Mammary epithelial cell (primary cell): ENCODE measurements at regions not wholly inside any gene's neighbourhood (a gene's known extent, or its start where the extent isn't known, plus 50 kb on each side); places are given as distances from the start of the nearest gene placed in this dataset.

ENCODE experiments used
- EZH2 ChIP-seq: IDR thresholded peaks from 2 replicates; pipeline ENCODE4 v1.6.1; 2012; ENCODE audit warnings: low read length, inconsistent platforms, borderline replicate concordance
- TF ChIP-seq, protein P1 (sequence below), 2 donors: IDR thresholded peaks in 1 of 2; conservative IDR thresholded peaks in 1 of 2; 2 replicates each; pipeline ENCODE4 v1.5.1; 2011 to 2012; ENCODE audit warnings: inconsistent platforms in 2 of 2, low read length in 2 of 2, mild to moderate bottlenecking in 2 of 2, control low read depth in 1 of 2, low read depth in 1 of 2; ENCODE audit not compliant: insufficient read depth in 1 of 2; ENCODE audit errors: extremely low read depth in 1 of 2

GRCh38 chr2:187912950-187913349 lies 358.7 kb upstream of the TFPI start:
- TF ChIP-seq, protein P1, sequence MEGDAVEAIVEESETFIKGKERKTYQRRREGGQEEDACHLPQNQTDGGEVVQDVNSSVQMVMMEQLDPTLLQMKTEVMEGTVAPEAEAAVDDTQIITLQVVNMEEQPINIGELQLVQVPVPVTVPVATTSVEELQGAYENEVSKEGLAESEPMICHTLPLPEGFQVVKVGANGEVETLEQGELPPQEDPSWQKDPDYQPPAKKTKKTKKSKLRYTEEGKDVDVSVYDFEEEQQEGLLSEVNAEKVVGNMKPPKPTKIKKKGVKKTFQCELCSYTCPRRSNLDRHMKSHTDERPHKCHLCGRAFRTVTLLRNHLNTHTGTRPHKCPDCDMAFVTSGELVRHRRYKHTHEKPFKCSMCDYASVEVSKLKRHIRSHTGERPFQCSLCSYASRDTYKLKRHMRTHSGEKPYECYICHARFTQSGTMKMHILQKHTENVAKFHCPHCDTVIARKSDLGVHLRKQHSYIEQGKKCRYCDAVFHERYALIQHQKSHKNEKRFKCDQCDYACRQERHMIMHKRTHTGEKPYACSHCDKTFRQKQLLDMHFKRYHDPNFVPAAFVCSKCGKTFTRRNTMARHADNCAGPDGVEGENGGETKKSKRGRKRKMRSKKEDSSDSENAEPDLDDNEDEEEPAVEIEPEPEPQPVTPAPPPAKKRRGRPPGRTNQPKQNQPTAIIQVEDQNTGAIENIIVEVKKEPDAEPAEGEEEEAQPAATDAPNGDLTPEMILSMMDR (conservative IDR thresholded peaks at IDR 0.05 in 1 of 2, IDR thresholded peaks at IDR 0.05 in 1 of 2; ENCODE audit: extremely low read depth in 1 of 2, insufficient read depth in 1 of 2, low read depth in 1 of 2, low read length in 2 of 2): no peak
- no peak for TF ChIP-seq EZH2
